Gastroesophageal sphincter (tissue), 3 donors: ENCODE measurements at regions not wholly inside any gene's neighbourhood (a gene's known extent, or its start where the extent isn't known, plus 50 kb on each side); places are given as distances from the start of the nearest gene placed in this dataset.

Experiments used
- CTCF ChIP-seq, 4 experiments: fragments of 200-600 bp in 2 of 4; fragments of 450-650 bp in 2 of 4; sonication (generic) in 1 of 4; IDR thresholded peaks; one replicate each; pipeline ENCODE4 v1.5.1; 2017 to 2019; ENCODE audit warnings: antibody characterized with exemption in 4 of 4, mild to moderate bottlenecking in 2 of 4, moderate library complexity in 2 of 4
- POLR2AphosphoS5 ChIP-seq: sonication (generic); formaldehyde crosslinking; IDR thresholded peaks from one replicate; pipeline ENCODE4 v1.6.1; 2017; ENCODE audit warnings: antibody characterized with exemption

GRCh38 chr16:59605706-59606105, 871.6 kb upstream of the GOT2 start:
- TF ChIP-seq CTCF (IDR thresholded peaks at IDR 0.05) (no peak), POLR2AphosphoS5 (no peak)
